ENCODE measurements at regions not wholly inside any gene's neighbourhood (a gene's known extent, or its start where the extent isn't known, plus 50 kb on each side); places are given as distances from the start of the nearest gene placed in this dataset.

DNA sequence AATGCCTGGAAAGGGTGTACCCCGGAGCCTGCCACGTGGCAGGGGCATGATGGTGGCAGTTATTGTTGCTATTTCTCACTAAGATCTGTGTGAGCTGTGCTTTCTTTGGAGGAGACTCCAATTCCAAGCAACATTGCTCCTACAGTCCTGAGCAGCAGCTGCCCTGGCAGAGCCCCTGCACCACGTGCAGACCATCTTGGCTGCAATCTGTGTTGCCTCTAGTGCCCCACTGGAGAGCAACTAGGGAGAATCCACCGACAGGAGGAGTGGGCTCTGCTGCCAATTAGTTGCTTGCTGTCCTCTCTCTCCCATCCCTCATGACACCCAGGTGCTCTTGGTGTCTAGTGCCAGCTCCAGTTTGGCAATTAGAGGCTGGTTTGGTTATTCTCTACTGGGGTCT, 116.0 kb downstream of the PXDC1 start:
- ChIA-PET POLR2A (ENCODE audit: low non-redundant PET) (no interaction called here), CTCF (interaction anchor here (0.7 kb wide), 1 partner anchor 38 kb away, joined by 3 read pairs; no protein-coding TSS in a partner anchor)
- H3K27ac ChIP-seq = no peak overlapping the region

DNA sequence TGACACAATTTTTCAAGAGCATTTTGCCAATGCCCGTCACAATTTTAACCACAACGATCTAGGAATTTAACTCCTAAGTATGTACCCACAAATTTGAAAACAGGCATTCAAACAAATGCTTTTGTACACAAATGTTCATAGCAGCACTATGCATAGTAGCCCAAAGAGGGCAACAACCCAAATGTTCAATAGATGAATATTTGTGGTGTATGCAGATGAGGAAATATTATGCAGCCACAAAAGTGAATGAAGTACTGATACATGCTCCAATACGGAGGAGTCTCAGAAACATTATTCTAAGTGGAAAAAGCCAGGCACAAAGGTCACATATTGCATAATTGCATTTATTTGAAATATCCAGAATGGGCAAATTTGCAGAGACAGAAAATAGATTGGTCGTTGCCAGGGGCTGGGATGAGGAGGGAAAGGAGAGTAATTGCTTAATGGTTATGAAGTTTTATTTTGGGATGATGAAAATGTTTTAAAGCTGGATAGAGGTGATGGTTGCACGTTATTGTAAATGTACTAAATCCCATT, 117.2 kb downstream of the PXDC1 start:
- ChIA-PET CTCF (no interaction called here), POLR2A (ENCODE audit: low non-redundant PET) (no interaction called here)
- H3K27ac ChIP-seq = no peak overlapping the region
- TF ChIP-seq, protein P1, sequence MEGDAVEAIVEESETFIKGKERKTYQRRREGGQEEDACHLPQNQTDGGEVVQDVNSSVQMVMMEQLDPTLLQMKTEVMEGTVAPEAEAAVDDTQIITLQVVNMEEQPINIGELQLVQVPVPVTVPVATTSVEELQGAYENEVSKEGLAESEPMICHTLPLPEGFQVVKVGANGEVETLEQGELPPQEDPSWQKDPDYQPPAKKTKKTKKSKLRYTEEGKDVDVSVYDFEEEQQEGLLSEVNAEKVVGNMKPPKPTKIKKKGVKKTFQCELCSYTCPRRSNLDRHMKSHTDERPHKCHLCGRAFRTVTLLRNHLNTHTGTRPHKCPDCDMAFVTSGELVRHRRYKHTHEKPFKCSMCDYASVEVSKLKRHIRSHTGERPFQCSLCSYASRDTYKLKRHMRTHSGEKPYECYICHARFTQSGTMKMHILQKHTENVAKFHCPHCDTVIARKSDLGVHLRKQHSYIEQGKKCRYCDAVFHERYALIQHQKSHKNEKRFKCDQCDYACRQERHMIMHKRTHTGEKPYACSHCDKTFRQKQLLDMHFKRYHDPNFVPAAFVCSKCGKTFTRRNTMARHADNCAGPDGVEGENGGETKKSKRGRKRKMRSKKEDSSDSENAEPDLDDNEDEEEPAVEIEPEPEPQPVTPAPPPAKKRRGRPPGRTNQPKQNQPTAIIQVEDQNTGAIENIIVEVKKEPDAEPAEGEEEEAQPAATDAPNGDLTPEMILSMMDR (conservative IDR thresholded peaks at IDR 0.05; ENCODE audit: low read depth) = no peak
- DNase-seq (ENCODE audit: low spot score) = no peak

More for the DNA sequence above, 116.0 kb downstream of the PXDC1 start:
- no peak for DNase-seq (ENCODE audit: low spot score)
- TF ChIP-seq, protein P1 (conservative IDR thresholded peaks at IDR 0.05; ENCODE audit: low read depth) = no peak

DNA sequence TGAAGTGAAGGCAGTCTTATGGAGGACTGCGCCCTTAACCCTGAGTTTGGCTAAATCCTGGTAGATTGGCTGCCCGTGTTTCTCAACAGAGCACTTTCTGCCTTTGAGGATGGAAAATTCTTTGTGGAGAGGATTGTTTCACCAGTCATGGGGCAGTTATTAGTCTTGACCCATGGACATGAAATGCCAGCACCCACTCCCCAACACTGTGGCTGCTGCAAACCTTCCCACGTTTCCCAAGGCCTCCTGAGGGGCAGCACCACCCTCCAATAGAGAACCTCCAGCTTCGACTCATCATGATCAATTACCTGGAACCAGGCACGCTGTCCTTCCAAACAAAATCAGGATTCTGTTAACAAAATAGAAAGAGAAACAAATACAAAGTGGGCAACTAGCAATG, 117.8 kb downstream of the PXDC1 start:
- no peak for DNase-seq (ENCODE audit: low spot score)
- H3K27ac ChIP-seq = no peak overlapping the region
- TF ChIP-seq, protein P1 (conservative IDR thresholded peaks at IDR 0.05; ENCODE audit: low read depth) = no peak
- ChIA-PET CTCF (no interaction called here), POLR2A (ENCODE audit: low non-redundant PET) (no interaction called here)

DNA sequence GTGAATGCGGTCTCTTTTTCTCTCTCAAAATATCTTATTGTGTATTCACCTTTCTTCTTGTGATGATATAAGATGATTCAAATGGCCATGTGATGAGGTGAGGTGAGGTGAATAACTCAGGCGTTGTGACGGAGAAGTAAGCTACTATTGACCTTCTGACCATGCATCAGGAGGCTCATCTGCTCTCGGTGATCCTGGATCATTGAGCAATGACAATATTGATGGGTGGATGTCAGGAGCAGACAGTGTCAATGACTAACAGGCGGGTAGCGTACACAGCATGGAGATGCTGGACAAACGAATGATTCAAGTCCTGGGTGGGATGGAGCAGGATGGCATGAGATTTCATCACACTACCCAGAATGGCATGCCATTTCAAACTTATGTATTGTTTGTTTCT, 119.6 kb downstream of the PXDC1 start:
- CTCF ChIA-PET = no interaction called here
- TF ChIP-seq, protein P1 (conservative IDR thresholded peaks at IDR 0.05; ENCODE audit: low read depth) = no peak
- DNase-seq (ENCODE audit: low spot score) = no peak
- POLR2A ChIA-PET (ENCODE audit: low non-redundant PET) = no interaction called here
- no peak overlapping the region for H3K27ac ChIP-seq

DNA sequence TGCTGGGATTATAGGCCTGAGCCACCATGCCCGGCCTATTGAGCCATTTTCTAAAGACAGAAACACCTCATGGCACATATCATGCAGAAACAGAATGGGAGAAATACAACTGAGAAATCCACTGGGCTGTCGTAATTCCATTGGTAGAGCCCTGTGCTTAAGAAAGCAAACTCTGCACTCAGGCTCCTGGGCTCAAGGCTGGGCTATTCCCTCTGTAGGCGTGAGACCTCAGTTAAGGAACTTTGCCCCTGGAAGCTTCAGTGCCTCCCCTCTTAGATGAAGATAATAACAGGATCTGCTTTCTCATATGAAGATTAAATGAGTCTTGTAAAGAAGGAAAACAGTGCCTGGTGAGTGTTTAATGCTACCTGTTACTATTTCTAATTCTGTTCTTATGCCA, 120.3 kb downstream of the PXDC1 start:
- ChIA-PET POLR2A (ENCODE audit: low non-redundant PET) (no interaction called here), CTCF (interaction anchor here (0.6 kb wide), 1 partner anchor 803 kb away, joined by 3 read pairs; no protein-coding TSS in a partner anchor)
- no peak overlapping the region for H3K27ac ChIP-seq
- TF ChIP-seq, protein P1 (conservative IDR thresholded peaks at IDR 0.05; ENCODE audit: low read depth) = no peak
- DNase-seq (ENCODE audit: low spot score) = no peak

DNA sequence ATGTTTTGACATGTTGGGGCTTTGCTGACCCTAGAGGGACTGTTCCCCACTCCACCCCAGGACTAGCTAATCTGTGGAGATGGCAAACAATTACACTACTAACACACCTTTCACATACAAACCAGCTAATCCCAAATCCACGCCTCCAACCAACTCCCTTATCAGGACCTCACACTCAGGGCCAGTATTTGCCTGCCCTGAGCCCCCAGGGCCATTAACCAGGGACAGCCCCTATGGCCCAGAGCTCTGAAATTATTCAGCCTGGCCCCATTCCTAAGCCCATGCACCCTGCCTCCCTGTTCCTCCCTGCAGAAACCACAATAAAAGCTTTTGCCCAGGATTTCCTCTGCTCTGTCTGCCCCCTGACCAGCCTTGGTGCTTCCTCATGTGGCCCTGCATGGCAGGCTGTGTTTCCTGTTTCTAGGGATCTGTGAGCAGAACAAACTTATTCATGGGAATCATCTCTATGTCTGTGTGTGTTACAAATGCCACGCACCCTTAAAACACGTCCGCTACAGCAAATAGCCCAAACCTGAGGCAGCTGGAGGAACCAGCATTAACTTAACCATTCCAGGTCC, 121.2 kb downstream of the PXDC1 start:
- H3K27ac ChIP-seq = no peak overlapping the region
- POLR2A ChIA-PET (ENCODE audit: low non-redundant PET) = no interaction called here
- CTCF ChIA-PET = interaction anchor here (0.5 kb wide), 2 partner anchors 119 to 153 kb away, joined by 3 read pairs; no protein-coding TSS in a partner anchor
- DNase-seq (ENCODE audit: low spot score) = no peak
- TF ChIP-seq, protein P1 (conservative IDR thresholded peaks at IDR 0.05; ENCODE audit: low read depth) = no peak

Data from RWPE1 (cell line).